HG03565 (cell line): ENCODE measurements at regions not wholly inside any gene's neighbourhood (a gene's known extent, or its start where the extent isn't known, plus 50 kb on each side); places are given as distances from the start of the nearest gene placed in this dataset.

ENCODE experiments used
- ATAC-seq: cut with Tn5 transposase; IDR thresholded peaks from one replicate; pipeline ENCODE4 v1.9.1; 2021; ENCODE audit warnings: mild to moderate bottlenecking, moderate library complexity; ENCODE audit not compliant: unreplicated experiment

DNA sequence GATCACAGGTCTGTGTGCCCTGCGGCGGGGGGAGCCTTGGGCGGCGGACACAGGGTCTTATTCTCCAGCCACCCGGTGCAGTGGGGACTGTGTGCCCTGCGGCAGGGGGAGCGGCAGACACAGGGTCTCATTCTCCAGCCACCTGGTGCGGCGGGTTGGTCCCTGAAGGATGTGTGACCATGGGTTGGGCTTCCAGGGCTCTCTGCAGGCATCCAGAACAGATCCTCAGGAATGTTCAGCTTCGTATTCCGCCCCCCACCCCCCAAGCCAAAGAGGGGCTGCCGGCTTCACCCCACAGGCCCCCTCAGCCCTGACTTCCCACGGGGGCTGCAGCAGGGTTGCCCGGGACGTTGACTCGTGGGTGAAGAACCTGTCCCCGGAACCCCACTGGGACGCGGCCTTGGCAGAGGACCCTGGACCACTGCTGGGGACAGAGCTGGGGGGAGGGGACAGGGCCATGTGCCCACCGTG, 154.5 kb upstream of the PPP2R2D start:
- no peak for ATAC-seq

DNA sequence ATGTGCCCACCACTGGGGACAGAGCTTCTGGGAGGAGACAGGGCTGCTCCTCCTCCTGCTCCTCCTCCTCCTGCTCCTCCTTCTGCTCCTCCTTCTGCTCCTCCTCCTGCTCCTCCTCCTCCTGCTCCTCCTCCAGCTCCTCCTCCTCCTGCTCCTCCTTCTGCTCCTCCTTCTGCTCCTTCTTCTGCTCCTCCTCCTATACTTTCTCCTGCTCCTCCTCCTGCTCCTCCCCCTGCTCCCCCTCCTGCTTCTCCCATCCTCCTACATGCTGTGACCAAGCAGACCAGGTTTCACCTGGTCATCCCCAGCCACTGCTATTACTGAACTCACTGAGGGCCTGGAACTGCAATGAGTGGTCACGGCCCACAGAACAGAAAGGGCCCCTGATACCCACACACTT, 154.0 kb upstream of the PPP2R2D start:
- ATAC-seq: no peak

DNA sequence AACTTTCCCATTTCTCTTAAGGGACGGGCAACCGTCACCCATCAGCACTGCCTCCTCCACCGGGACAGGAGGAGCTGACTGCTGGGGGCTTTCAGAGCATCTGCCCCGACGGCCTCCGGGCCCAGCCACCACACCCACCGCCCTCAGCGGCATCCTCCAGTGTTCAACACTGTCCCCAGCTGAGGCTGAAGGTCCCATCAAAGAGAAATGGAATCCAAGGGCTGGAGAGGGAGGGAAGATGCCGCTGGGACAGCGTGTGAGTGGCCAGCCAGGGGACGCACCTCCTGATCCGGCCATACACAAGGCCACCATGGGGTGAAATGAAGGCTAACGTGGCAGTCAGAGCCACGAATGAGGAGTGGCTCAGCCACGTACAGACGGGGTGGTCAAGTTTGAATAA, 153.6 kb upstream of the PPP2R2D start:
- ATAC-seq: no peak

DNA sequence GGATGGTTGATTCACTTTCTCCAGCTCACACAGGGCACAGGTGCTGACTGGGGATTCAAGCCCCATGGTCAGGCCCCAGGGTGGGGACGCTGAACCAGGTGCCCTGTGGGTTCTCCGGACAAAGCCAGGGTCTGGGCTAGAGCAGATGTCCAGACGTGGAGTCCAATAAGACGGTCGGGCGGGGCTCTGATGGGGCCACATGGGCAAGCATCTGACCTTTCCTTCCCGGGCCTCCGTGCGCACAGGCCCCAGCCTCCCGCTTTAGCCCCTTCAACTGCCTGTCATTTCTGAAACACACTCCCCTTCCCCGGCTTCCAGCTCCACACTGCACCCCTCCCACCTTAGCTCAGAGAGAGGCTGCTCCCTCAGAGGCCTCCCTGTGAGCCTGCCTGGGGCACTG, 153.0 kb upstream of the PPP2R2D start:
- no peak for ATAC-seq

DNA sequence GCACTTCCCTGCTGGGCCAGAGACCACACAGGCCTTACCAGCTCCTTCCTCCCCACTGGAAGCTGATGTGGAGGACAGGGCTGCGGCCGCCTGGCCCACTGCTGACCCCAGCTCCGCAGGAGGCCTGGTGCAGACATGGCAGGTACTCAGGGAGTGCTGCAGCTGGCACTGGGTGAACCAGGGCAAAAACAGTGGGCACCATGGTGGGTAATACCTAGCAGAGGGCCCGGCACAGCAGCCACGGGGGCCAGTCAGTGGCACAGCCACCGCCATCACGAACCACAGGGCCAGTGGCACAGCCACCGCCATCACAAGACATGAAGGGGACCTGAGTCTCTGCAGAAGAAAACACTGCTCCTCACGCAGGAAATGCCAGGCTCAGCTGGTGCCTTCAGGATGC, 152.6 kb upstream of the PPP2R2D start:
- ATAC-seq: no peak

DNA sequence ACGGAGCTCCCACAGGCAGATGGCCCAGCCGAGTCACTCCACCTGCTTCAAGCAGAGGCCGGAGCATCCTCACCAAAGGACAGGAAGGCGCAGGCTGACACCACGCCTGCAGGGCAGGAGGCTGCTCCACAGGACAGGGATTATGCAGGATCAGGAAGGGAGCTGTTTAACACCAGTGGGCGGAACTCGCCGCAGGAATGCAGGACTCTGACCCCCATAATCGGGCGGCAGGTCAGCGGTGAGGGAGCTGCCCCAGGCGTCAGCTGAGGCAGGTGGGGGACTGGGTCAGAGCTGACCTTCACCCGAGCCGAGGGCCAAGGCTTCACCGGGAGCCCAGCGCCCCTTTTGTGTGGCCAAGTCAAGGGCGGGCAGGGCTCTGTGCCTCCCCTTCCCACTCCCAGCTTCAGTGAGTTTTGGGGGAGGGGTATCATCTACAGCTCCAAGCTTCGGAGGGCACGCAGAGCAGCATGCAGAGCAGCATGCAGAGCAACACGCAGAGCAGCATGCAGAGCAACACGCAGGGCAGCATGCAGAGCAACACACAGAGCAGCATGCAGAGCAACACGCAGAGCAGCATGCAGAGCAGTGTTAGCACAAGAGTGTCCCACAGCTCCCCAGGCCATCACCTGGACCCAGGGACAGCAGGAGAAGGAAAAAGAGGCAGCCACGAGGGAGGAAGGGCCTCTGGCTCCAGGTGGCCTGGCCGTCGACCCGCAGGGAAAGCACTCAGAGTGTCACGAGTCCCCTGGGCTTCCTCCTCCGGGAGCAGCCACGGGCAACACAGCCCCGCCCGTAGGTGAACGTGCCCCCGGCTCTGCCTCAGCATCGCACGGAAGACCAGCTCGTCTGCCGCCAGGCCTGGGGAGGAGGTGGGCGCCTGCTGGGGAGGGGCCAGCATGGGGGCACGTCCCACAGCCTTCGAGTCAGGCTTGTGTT, 151.7 kb upstream of the PPP2R2D start:
- no peak for ATAC-seq

DNA sequence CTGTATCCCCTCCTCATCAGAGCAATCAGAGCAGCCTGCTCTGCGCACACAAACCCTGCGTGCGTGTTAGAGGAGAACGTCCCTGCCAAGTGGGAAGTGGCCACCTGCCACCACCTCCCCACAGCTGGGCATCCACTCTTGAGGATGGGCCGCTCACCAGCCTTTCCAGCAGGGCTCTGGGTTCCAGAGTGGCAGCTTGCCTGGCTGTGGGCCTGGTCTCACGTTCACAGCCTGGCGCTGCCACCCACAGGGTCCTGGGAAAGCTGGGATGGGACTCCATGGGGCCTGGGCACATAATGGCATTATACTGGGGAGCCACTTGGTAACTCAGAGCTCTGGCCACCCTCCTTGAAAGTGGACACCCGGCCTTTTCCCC, 151.1 kb upstream of the PPP2R2D start:
- no peak for ATAC-seq

DNA sequence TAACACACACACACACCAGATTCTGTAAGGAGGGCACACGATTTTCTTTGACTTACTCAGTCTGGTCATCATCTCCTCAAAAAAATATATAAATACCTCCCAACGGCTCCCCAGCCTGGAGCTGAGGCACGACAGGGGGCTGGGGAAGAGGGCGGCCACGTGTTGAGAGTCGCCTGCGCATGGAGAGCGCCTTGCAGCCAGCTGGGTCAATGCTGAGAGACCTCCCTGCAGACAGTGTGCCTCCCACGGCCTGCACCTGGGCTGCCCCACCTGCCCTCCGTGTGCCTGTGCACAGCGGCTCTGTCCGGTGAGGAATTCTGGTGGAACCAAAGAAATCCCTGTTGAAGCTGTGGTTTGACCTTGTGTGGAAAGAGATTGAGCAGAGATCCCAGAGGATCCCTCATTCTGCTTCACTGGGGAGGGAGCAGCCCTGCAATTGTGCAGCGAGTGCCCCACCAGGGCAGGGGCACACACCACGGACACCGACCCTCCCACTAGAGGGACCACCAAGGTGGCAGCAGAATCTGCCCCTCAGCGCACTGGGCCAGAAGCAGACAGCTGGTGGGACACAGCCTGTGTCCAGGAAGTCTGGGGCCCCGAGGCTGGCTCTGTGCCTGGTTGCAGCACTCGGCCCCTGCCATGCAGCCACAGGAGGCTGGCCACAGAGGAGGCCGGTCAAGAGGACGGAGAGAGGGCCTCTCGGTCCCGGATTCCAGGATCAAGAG, 150.5 kb upstream of the PPP2R2D start:
- no peak for ATAC-seq

DNA sequence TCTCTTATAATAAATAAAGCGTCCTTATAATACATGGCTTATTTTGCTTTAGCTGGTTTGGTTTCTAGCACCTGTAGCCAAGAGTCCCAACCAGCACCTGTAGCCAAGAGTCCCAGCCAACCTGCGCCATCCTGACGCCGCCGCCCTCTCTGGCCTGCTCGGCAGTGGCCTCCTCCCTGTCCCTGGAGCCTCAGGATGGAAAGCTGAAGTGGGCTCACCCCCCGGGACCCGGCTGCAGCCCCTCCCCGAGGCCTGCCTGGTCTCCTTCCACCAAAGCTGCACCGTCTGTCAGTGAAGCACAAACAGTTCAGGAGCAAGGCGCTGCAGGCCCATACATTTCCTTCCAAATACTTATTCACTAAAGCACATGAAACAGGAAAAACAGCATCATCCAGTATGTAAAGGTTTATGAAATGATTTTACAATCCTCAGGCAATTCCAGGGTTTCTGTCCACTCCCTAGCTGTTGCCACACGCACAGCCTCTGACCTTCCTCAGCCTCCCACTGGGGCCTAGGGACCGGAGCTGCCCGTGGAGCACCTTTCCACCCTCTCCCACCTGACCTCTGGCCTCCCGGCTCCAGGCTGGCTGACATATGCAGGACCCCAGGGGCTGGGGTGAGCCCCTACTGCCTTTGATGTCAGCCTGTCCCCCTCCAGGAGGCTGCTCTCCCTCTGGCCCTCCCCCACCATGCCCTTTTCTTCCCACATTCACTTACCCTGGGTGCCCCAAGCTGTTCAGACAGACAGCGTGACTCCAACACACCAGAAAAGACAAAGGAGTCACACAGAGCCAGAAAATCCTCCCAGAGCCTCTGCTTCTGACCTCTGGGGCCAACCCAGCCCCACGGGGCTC, 149.6 kb upstream of the PPP2R2D start:
- ATAC-seq: no peak

DNA sequence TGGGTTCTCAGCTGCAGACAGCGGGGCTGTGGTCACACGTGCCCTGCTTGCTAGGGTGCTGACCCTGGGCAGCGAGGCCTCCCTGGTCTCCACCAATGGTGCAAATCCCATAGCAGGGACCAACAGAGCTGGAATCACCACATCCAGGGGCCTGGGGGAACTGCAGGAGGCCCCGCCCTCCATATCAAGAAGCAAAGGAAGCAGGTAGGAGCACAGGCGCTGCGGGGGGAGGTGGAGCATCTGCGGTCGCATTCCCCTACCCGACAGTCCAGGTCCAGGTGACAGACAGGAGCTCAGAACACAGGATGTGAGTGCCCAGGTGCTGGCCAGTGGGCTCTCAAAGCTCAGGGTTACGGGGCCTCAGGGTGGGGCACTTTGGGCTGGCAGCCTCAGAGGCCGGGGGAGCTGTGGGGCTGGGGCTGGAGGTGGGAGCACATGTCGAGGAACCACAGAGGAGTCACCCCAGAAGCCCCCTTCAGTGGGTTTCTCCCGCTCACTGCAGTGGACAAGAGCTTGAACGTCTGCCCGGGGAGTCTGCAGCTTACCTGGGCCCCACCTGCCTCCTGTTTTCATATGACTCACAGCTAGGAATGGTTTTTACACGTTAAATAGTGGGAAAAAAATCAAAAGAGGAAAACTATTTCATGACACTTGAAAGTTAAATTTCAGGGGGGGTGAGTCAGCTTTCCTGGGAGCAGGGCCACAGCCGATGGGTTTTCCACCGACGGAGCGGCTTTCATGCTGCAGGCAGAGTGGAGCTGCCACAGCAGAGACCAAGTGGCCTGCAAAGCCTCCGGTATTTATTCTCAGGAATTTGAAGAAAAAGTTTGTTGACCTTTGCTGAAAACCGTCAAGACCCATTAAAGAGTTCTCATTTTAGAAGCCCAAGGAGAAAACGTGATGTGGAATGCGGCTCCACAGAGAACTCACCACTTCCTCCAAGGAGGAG, 148.7 kb upstream of the PPP2R2D start:
- ATAC-seq: no peak

DNA sequence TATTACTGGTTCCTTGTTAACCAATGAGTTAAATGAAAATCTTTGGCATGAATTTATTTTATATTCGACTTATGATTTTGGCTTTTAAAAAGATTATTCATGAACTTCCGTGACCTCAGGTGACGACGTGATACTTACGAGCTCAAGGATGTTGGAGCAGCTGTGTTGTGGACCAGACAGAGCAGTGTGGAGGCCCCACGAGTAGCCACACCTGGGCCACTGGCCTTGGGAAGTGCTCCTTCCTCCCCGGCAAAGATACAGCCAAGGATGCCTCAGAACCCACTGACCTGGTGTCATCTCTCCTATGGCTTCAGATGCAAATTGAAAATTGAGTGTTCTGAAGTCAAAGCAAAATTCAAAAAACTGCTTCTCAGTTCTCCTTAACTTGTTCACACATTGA, 147.5 kb upstream of the PPP2R2D start:
- ATAC-seq: no peak

DNA sequence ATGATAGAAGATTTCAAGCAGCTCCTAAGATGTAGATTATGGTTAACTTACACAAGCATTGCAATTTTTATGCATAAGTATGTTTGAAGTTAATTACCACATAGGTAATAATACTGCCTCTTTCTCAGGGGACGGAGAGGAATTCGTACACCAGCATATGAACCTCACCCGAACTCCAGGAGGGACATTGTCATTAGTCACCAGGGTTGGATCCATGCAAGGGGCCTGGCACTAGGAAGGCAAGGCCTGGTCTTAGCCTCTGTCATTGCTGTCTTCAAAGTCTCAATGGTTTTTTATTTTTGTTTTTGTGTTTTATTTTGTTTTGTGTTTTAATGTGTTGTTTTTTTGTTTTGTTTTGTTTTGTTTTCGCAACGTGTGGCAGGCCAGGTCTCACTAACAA, 145.6 kb upstream of the PPP2R2D start:
- no peak for ATAC-seq

DNA sequence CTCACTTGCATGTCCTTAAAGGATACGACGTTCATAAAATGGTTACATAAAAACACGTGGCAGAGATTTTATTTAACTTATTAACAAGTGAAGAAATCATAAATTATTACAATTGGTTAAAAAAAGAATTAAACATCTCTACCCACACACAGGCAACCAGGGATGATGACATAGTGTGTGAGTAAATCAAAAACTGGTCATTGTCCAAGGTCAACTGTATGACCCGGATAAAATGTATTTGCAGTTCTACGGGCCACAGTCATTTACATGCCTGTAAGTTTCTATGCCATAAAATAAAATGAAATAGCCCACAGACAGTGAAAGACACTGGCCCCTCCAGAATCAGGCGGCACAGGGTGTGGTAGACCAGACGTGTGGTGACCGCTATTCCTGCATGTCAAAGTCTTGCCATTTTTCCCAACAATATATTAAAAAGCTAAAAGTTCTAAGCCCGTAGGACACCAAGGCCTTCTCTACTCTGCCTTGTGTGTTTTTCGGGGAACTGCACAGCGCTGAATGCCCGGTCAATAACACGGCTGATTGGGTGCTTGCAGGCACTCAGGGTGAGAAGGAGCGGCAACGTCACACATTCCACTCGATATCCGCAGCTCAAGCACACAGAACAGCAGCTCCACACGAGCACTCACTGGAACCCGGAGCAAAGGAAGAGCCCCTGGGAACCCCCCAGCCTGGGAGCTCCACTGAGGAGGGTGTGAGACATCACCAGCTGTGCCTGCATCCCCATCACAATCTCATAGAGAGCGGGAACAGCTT, 143.3 kb upstream of the PPP2R2D start:
- no peak for ATAC-seq

DNA sequence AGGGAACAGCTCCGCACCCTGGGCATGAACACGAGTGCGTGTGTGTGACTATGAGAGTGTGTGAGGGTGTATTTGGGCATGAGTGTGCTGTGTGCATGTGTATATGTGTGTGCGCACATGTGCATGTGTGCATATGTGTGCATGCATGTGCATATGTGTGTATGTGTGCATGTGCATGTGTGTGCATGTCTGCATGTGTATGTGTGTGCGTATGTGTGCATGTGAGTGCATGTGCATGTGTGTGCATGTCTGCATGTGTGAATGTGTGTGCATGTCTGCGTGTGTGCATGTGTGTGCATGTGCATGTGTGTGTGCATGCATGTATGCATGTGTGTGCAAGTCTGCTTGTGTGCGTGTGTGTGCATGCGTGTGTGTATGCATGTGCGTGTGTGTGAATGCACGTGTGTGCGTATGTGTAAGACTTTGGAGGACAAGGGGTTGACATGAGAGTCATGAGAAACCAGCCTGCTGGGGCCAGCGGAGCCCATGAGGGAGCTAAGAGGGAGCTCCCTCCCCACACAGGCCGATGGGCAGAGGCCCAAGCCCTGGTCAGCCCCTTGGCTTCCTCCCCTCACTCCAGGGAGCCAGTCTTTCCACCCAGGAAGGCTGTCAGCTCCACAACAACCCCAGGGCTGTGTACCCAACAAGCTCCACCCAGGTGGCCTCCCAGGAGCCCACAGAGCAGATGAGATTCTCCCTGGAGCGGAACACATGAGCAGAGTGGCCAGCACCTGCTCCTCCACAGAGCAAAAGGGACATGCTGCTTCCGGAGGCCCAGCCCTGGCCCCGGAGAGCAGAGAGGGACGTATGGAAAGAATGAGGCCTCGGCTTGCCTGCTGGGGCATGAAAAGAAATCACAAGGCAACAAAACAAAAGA, 142.5 kb upstream of the PPP2R2D start:
- ATAC-seq: no peak

DNA sequence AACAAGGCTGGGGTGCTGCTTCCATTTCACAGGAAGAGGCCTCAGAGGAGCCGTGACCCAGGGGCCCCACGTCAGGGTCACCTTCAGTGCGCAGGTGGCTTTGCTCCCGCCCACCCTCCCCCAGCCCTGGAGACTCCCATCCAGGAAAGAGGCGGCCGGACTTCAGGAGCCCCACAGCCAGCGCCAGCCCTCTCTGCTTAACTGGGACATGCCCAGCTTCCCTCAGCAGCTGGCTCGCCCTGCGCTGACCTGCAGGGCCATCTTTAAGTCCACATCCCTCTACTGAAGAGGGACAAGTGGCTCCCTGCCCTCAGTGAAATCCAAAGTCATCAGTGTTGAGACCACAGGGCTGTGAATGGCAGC, 141.9 kb upstream of the PPP2R2D start:
- no peak for ATAC-seq

DNA sequence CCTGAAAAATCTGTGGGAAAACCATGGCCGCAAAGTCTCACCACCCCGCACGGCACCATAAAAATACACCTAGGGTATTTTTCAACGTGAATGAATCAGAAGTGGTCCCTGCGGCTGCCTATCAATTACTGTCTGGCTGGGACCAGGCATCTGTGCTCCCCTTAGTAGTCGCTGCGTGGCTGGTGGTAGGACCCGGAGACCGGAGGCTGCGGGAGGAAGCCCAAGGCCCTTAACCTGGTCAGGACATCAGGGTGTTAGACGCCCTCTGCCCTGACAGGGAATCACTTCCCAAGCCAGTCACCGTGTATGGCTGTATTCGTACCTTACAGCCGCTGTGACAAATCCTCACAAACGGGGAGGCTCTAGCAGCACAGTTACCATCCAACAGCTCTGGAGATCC, 141.5 kb upstream of the PPP2R2D start:
- no peak for ATAC-seq

DNA sequence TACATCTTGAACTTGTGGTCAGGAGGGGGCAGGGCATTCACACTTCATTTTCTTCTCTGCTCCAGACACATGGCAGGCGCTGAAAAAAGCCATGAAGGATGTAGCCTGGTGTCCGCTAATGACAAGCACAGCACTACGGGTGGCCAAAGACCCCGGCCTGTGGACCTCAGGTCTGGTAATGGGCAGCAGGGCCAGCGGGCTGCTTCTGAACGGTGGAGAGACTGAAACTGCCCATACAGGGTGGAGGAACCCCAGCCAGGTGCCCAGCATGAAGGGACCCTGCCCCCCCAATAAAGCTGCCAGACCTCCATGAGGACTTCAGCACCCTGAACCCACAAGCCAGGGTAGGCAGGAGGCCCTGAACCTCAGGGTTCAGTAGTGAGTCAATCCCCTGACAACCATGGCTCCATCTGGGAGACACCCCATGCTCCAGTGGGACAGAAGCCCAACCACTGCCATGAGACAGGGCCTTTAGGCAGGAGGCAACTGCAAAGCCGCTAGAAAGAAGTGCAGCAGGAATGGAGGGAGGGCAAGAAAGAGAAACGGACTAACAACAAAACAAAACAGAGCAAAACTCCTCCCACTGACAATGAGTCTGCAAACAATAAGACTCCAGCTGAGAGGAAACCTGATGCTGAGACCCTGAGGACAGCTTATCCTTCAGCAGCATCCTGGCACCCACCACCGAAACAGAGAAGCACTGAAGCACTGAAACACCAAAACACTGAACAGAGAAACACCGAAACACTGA, 140.2 kb upstream of the PPP2R2D start:
- ATAC-seq: no peak
